GM18517 (cell line): ENCODE measurements at regions not wholly inside any gene's neighbourhood (a gene's known extent, or its start where the extent isn't known, plus 50 kb on each side); places are given as distances from the start of the nearest gene placed in this dataset.

Experiments
- ATAC-seq: cut with Tn5 transposase; IDR thresholded peaks from one replicate; pipeline ENCODE4 v1.9.1; 2021; ENCODE audit warnings: mild to moderate bottlenecking, moderate library complexity; ENCODE audit not compliant: unreplicated experiment

GRCh38 chr2:71939588-71940535 lies 207.8 kb downstream of the CYP26B1 start:
- ATAC-seq, result no peak

GRCh38 chr2:71938659-71939587 lies 208.7 kb downstream of the CYP26B1 start:
- ATAC-seq, result no peak

- no peak for ATAC-seq
These were observed 209.6 kb downstream of the CYP26B1 start for GRCh38 chr2:71938108-71938507.

- ATAC-seq, result no peak
These were observed 210.3 kb downstream of the CYP26B1 start for GRCh38 chr2:71937396-71937795.

- no peak for ATAC-seq
These were observed 211.3 kb downstream of the CYP26B1 start for GRCh38 chr2:71936076-71937030.

- no peak for ATAC-seq
These were observed 212.3 kb downstream of the CYP26B1 start for GRCh38 chr2:71935262-71935848.

- ATAC-seq, result no peak
These were observed 212.9 kb downstream of the CYP26B1 start for GRCh38 chr2:71934595-71935261.

GRCh38 chr2:71934320-71934593 lies 213.4 kb downstream of the CYP26B1 start:
- ATAC-seq, result no peak

- no peak for ATAC-seq
These were observed 214.0 kb downstream of the CYP26B1 start for GRCh38 chr2:71933467-71934319.

- ATAC-seq, result no peak
These were observed 214.7 kb downstream of the CYP26B1 start for GRCh38 chr2:71932780-71933466.

- no peak for ATAC-seq
These were observed 215.5 kb downstream of the CYP26B1 start for GRCh38 chr2:71932037-71932779.

- ATAC-seq, result no peak
These were observed 217.5 kb downstream of the CYP26B1 start for GRCh38 chr2:71930049-71930681.

GRCh38 chr2:71929482-71929772 lies 218.2 kb downstream of the CYP26B1 start:
- no peak for ATAC-seq

GRCh38 chr2:71928734-71929481 lies 218.8 kb downstream of the CYP26B1 start:
- ATAC-seq, result no peak

- no peak for ATAC-seq
These were observed 219.6 kb downstream of the CYP26B1 start for GRCh38 chr2:71927757-71928715.
